ENCODE measurements at regions not wholly inside any gene's neighbourhood (a gene's known extent, or its start where the extent isn't known, plus 50 kb on each side); places are given as distances from the start of the nearest gene placed in this dataset.

GRCh38 chr20:56143759-56144158 lies 104.8 kb upstream of the MC3R start:
- TF ChIP-seq CTCF (IDR thresholded peaks at IDR 0.05) (no peak), ZFX (IDR thresholded peaks at IDR 0.05; ENCODE audit: borderline replicate concordance) (no peak)

Data from 22Rv1 (cell line).